ENCODE measurements at regions not wholly inside any gene's neighbourhood (a gene's known extent, or its start where the extent isn't known, plus 50 kb on each side); places are given as distances from the start of the nearest gene placed in this dataset.

- no peak for DNase-seq (ENCODE audit: low read depth, low spot score)
Measured at GRCh38 chr3:178244733-178245709, 291.2 kb upstream of the KCNMB2 start.

- DNase-seq (ENCODE audit: low read depth, low spot score) = no peak
Measured at GRCh38 chr3:178246004-178246403, 290.2 kb upstream of the KCNMB2 start.

GRCh38 chr3:178255315-178255714, 280.9 kb upstream of the KCNMB2 start:
- DNase-seq (ENCODE audit: low read depth, low spot score) = no peak

- DNase-seq (ENCODE audit: low read depth, low spot score) = no peak
Measured at GRCh38 chr3:178257491-178257890, 278.7 kb upstream of the KCNMB2 start.

- DNase-seq (ENCODE audit: low read depth, low spot score) = no peak
Measured at GRCh38 chr3:178258121-178258520, 278.1 kb upstream of the KCNMB2 start.

- no peak for DNase-seq (ENCODE audit: low read depth, low spot score)
Measured at GRCh38 chr3:178259703-178260102, 276.5 kb upstream of the KCNMB2 start.

- no peak for DNase-seq (ENCODE audit: low read depth, low spot score)
Measured at GRCh38 chr3:178260887-178261565, 275.2 kb upstream of the KCNMB2 start.

GRCh38 chr3:178263236-178263916, 272.9 kb upstream of the KCNMB2 start:
- no peak for DNase-seq (ENCODE audit: low read depth, low spot score)

- no peak for DNase-seq (ENCODE audit: low read depth, low spot score)
Measured at GRCh38 chr3:178267158-178267844, 268.9 kb upstream of the KCNMB2 start.

- DNase-seq (ENCODE audit: low read depth, low spot score) = no peak
Measured at GRCh38 chr3:178270838-178271237, 265.4 kb upstream of the KCNMB2 start.

GRCh38 chr3:178271740-178272387, 264.4 kb upstream of the KCNMB2 start:
- no peak for DNase-seq (ENCODE audit: low read depth, low spot score)

- no peak for DNase-seq (ENCODE audit: low read depth, low spot score)
Measured at GRCh38 chr3:178272841-178273240, 263.4 kb upstream of the KCNMB2 start.

GRCh38 chr3:178274711-178275110, 261.5 kb upstream of the KCNMB2 start:
- no peak for DNase-seq (ENCODE audit: low read depth, low spot score)

- DNase-seq (ENCODE audit: low read depth, low spot score) = no peak
Measured at GRCh38 chr3:178275311-178275710, 260.9 kb upstream of the KCNMB2 start.

- no peak for DNase-seq (ENCODE audit: low read depth, low spot score)
Measured at GRCh38 chr3:178275793-178276192, 260.4 kb upstream of the KCNMB2 start.

GRCh38 chr3:178277605-178278004, 258.6 kb upstream of the KCNMB2 start:
- no peak for DNase-seq (ENCODE audit: low read depth, low spot score)

GRCh38 chr3:178283561-178283960, 252.7 kb upstream of the KCNMB2 start:
- no peak for DNase-seq (ENCODE audit: low read depth, low spot score)

GRCh38 chr3:178284181-178284580, 252.1 kb upstream of the KCNMB2 start:
- no peak for DNase-seq (ENCODE audit: low read depth, low spot score)

- DNase-seq (ENCODE audit: low read depth, low spot score) = no peak
Measured at GRCh38 chr3:178288074-178288473, 248.2 kb upstream of the KCNMB2 start.

- DNase-seq (ENCODE audit: low read depth, low spot score) = no peak
Measured at GRCh38 chr3:178289544-178290160, 246.6 kb upstream of the KCNMB2 start.

Data from activated CD4-positive, CD25-positive, alpha-beta regulatory T cell treated with anti-CD3 and anti-CD28 coated beads, Interleukin-2, amount 50 U/mL, for 16 hours (primary cell).